ENCODE measurements at regions not wholly inside any gene's neighbourhood (a gene's known extent, or its start where the extent isn't known, plus 50 kb on each side); places are given as distances from the start of the nearest gene placed in this dataset.
"Not testable (repeated sequence)": the region's sequence is repeated elsewhere in the genome, so short reads cannot be mapped to it uniquely, and the experiment has no call there.

- TF ChIP-seq HMGXB4 (CRISPR knock-in tag; IDR thresholded peaks at IDR 0.05; ENCODE audit: borderline replicate concordance); CTCF (IDR thresholded peaks at IDR 0.05); USF2 (IDR thresholded peaks at IDR 0.05); NFE2L2 (conservative IDR thresholded peaks at IDR 0.05; ENCODE audit: low read length); RFX5 (IDR thresholded peaks at IDR 0.05); POLR2A (IDR thresholded peaks at IDR 0.05; ENCODE audit: low read length); ESRRA (IDR thresholded peaks at IDR 0.05; ENCODE audit: borderline replicate concordance, low read length); ZSCAN20 (CRISPR knock-in tag; IDR thresholded peaks at IDR 0.05): not testable (repeated sequence)
Observed at GRCh38 chr10:16250136-16250535, 186.7 kb upstream of the PTER start.

Data from A549 (cell line).